ENCODE measurements at regions not wholly inside any gene's neighbourhood (a gene's known extent, or its start where the extent isn't known, plus 50 kb on each side); places are given as distances from the start of the nearest gene placed in this dataset.

- TF ChIP-seq, protein P1, sequence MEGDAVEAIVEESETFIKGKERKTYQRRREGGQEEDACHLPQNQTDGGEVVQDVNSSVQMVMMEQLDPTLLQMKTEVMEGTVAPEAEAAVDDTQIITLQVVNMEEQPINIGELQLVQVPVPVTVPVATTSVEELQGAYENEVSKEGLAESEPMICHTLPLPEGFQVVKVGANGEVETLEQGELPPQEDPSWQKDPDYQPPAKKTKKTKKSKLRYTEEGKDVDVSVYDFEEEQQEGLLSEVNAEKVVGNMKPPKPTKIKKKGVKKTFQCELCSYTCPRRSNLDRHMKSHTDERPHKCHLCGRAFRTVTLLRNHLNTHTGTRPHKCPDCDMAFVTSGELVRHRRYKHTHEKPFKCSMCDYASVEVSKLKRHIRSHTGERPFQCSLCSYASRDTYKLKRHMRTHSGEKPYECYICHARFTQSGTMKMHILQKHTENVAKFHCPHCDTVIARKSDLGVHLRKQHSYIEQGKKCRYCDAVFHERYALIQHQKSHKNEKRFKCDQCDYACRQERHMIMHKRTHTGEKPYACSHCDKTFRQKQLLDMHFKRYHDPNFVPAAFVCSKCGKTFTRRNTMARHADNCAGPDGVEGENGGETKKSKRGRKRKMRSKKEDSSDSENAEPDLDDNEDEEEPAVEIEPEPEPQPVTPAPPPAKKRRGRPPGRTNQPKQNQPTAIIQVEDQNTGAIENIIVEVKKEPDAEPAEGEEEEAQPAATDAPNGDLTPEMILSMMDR (IDR thresholded peaks at IDR 0.05) = no peak
- no peak for TF ChIP-seq POLR2A (IDR thresholded peaks at IDR 0.05)
Observed at GRCh38 chr2:220664272-220665107, 907.6 kb downstream of the EPHA4 start.

Measured in body of pancreas (tissue), 4 donors.